ENCODE measurements at regions not wholly inside any gene's neighbourhood (a gene's known extent, or its start where the extent isn't known, plus 50 kb on each side); places are given as distances from the start of the nearest gene placed in this dataset.

DNA sequence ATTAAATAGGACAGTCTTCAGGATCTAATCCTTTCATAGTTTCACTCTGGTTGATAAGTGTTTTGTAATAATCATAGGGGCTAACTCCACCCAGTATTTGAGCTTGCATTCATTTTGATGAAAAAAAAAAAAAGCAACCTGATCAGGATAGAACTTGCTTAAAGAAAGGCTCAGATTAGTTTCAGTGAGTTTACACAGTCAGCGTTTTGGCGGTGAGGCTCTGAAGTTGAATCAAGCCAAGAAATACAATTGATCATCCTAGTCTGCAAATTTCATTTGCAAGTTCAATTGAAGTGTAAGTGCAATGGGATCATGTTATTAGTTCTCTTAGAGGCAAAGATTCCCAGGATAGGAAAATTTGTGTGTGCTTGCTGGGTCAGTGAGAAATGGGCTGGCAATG is 159.7 kb upstream of the ELL2 start:
- Mint-ChIP-seq H3K4me1 (no peaks in the 10 kb centered on the region), H3K9me3 (no peaks in the 10 kb centered on the region), H3K36me3 (ENCODE audit: low read depth) (no peaks in the 10 kb centered on the region), H3K27me3 (peaks cover 3% of the 10 kb centered on the region), H3K4me3 (no peak overlapping the region), H3K27ac (no peak overlapping the region)
- intact Hi-C loops (cut with micrococcal nuclease), result no loop called here
- TF ChIP-seq CTCF (IDR thresholded peaks at IDR 0.05), result no peak
- ATAC-seq (ENCODE audit: low read depth), result no peak
- DNase-seq, result no peak
- ChIA-PET CTCF (no interaction called here), POLR2A (no interaction called here)

DNA sequence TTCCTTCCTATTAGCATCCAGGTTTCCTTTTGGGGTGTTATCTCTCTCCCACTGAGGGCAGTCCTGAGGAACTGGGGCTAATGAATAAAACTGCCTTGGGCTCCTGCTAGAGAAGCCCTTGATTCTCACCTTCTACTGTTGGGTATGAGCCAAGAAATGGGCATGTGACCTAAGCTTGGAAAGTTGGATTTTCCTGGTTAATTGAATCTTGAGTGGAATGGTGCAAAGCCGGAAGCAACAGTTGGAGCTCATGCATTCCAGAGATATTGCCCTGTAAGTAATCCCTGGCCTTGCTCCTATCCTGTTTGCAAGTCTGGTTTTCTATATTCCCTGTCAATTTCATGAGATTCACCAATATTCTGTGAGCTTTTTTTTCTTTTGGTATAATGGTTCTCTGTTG is 158.5 kb upstream of the ELL2 start:
- no peak overlapping the region for H3K4me3 Mint-ChIP-seq
- DNase-seq (no peak), ATAC-seq (ENCODE audit: low read depth) (no peak)
- CTCF ChIA-PET, result no interaction called here
- no peak for TF ChIP-seq CTCF (IDR thresholded peaks at IDR 0.05)
- intact Hi-C loops (cut with micrococcal nuclease), result no loop called here
- no peaks in the 10 kb centered on the region for H3K9me3 Mint-ChIP-seq
- H3K36me3 Mint-ChIP-seq (ENCODE audit: low read depth), result no peaks in the 10 kb centered on the region
- peaks cover 3% of the 10 kb centered on the region for H3K27me3 Mint-ChIP-seq
- H3K4me1 Mint-ChIP-seq, result no peaks in the 10 kb centered on the region
- H3K27ac Mint-ChIP-seq, result no peak overlapping the region
- POLR2A ChIA-PET, result no interaction called here

DNA sequence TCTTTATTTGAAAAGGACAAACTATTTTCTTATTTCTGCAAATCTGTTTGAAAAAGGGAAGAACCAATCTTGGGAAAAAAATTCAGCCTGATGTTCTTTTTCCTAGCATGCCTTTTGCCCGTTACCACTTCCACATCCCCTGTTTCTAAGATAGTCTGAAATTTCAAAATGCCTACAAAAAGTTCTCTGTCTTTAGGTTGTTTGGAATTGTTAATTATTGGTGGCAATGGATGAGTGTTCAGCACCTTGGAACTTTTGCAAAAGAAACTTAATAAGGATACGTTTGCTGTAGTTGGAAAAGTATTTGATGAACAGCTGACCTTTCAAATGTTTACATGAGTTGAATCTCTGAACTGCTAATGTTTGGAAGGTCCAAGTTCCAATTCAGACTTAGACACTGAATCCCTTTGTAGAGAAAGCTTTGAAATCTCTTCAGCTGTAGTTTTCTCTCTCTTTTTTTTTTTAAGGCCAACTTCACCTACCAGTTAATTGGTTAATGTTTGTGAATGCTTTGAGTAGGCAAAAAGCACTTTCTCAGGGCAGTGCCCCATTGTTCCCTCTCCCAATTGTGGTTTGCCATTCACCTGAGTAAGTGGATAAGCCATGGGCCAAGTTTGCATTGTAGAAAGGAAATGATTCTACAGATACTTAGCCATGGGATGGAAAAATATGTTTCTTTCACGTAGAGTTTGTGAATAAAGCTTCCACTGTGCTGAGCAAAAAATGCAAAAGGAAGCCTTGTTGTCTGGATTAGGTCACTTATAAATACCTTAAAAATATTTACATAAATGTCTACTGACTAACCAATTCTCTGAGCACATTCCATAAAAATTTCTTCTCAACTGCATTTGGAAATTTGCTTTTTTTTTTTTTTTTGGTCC is 156.4 kb upstream of the ELL2 start:
- no peak for TF ChIP-seq CTCF (IDR thresholded peaks at IDR 0.05)
- Mint-ChIP-seq H3K27me3 (peaks cover 3% of the 10 kb centered on the region), H3K4me3 (no peak overlapping the region), H3K4me1 (no peaks in the 10 kb centered on the region), H3K9me3 (no peaks in the 10 kb centered on the region), H3K27ac (no peak overlapping the region), H3K36me3 (ENCODE audit: low read depth) (no peaks in the 10 kb centered on the region)
- intact Hi-C loops (cut with micrococcal nuclease), result no loop called here
- ChIA-PET POLR2A (no interaction called here), CTCF (no interaction called here)
- no peak for DNase-seq
- no peak for ATAC-seq (ENCODE audit: low read depth)

DNA sequence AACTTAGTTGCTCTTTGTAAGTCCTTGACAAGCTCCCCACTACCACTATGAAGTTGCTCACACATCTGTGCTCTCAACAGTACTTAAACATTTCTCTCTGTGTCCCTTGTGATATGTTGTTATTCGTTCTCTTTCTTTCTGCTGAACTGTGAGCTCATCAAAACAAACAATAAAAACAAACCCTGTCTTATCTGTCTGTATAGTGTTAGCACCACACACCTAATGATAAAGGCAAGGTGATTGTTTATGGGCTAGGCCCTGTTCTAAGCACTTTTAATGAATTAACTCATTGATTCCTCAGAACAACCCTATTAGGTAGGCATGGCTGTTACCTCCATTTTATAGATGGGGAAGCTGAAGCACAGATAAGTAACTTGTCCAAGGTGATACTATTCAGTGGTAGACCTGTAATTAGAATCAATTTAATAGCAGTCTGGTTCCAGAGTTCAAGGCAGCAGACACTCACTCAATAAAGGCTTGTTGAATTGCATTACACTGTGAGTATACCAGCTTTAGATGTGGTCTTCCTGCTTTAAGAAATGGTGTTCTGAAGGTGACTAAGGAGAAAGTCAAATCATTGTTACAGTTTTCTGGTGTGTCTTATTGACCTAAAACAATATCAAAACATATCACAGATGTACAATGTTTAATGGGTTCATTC is 153.6 kb upstream of the ELL2 start:
- no peak overlapping the region for H3K27ac Mint-ChIP-seq
- H3K27me3 Mint-ChIP-seq, result peaks cover 1% of the 10 kb centered on the region
- DNase-seq, result no peak
- CTCF ChIA-PET, result no interaction called here
- no peak for TF ChIP-seq CTCF (IDR thresholded peaks at IDR 0.05)
- intact Hi-C loops (cut with micrococcal nuclease), result no loop called here
- no peaks in the 10 kb centered on the region for H3K9me3 Mint-ChIP-seq
- ATAC-seq (ENCODE audit: low read depth), result no peak
- no peaks in the 10 kb centered on the region for H3K4me1 Mint-ChIP-seq
- no peak overlapping the region for H3K4me3 Mint-ChIP-seq
- no peaks in the 10 kb centered on the region for H3K36me3 Mint-ChIP-seq (ENCODE audit: low read depth)
- POLR2A ChIA-PET, result no interaction called here

GRCh38 chr5:96114736-96115135 is 153.1 kb upstream of the ELL2 start:
- H3K9me3 Mint-ChIP-seq, result no peaks in the 10 kb centered on the region
- ATAC-seq (ENCODE audit: low read depth) (no peak), DNase-seq (no peak)
- H3K36me3 Mint-ChIP-seq (ENCODE audit: low read depth), result no peaks in the 10 kb centered on the region
- intact Hi-C loops (cut with micrococcal nuclease), result no loop called here
- no peak for TF ChIP-seq CTCF (IDR thresholded peaks at IDR 0.05)
- CTCF ChIA-PET, result no interaction called here
- POLR2A ChIA-PET, result no interaction called here
- peaks cover 1% of the 10 kb centered on the region for H3K27me3 Mint-ChIP-seq
- H3K27ac Mint-ChIP-seq, result no peak overlapping the region
- H3K4me1 Mint-ChIP-seq, result no peaks in the 10 kb centered on the region
- no peak overlapping the region for H3K4me3 Mint-ChIP-seq
